KMS-11 (cell line): ENCODE measurements at regions not wholly inside any gene's neighbourhood (a gene's known extent, or its start where the extent isn't known, plus 50 kb on each side); places are given as distances from the start of the nearest gene placed in this dataset.

ENCODE experiments used
- H2AFZ ChIP-seq: fragments of 200-600 bp; sonication (generic); 2 replicates; pipeline ENCODE4 v1.6.1; 2016; ENCODE audit warnings: antibody characterized with exemption, mixed run types, low read depth
- H3K27ac ChIP-seq: fragments of 200-600 bp; sonication (generic); 2 replicates; pipeline ENCODE4 v1.6.1; 2016; ENCODE audit warnings: mild to moderate bottlenecking, mixed run types
- H3K27me3 ChIP-seq: fragments of 200-600 bp; sonication (generic); 2 replicates; pipeline ENCODE4 v1.6.1; 2017; ENCODE audit warnings: mild to moderate bottlenecking, low read depth, mixed run types, moderate library complexity; ENCODE audit not compliant: insufficient read depth
- H3K36me3 ChIP-seq: fragments of 200-600 bp; sonication (generic); 2 replicates; pipeline ENCODE4 v1.6.1; 2017; ENCODE audit warnings: mild to moderate bottlenecking, mixed run types; ENCODE audit not compliant: insufficient read depth
- H3K4me1 ChIP-seq: fragments of 200-600 bp; sonication (generic); 2 replicates; pipeline ENCODE4 v1.6.1; 2016; ENCODE audit warnings: mild to moderate bottlenecking, low read depth, mixed run types; ENCODE audit not compliant: poor library complexity, severe bottlenecking
- H3K4me2 ChIP-seq: fragments of 200-600 bp; sonication (generic); 2 replicates; pipeline ENCODE4 v1.7.0; 2016; ENCODE audit warnings: mild to moderate bottlenecking, mixed run types
- H3K4me3 ChIP-seq: fragments of 200-600 bp; sonication (generic); IDR thresholded peaks from 2 replicates; pipeline ENCODE4 v1.6.1; 2017; ENCODE audit warnings: low read depth, low read length, mixed read lengths; ENCODE audit not compliant: insufficient read depth
- H3K79me2 ChIP-seq: fragments of 200-600 bp; sonication (generic); 2 replicates; pipeline ENCODE4 v1.6.1; 2016; ENCODE audit warnings: low read depth, mixed run types; ENCODE audit not compliant: insufficient read depth
- H3K9ac ChIP-seq: fragments of 200-600 bp; sonication (generic); 2 replicates; pipeline ENCODE4 v1.6.1; 2016; ENCODE audit warnings: mild to moderate bottlenecking, mixed run types
- H4K20me1 ChIP-seq: fragments of 200-600 bp; sonication (generic); 2 replicates; pipeline ENCODE4 v1.6.1; 2016; ENCODE audit warnings: mild to moderate bottlenecking, mixed run types; ENCODE audit not compliant: insufficient read depth
- TF ChIP-seq, protein P1 (sequence below): fragments of 200-600 bp; sonication (generic); conservative IDR thresholded peaks from 2 replicates; pipeline ENCODE4 v1.6.1; 2017; ENCODE audit warnings: low read depth, mild to moderate bottlenecking, antibody characterized with exemption, low read length, moderate library complexity, mixed read lengths

DNA sequence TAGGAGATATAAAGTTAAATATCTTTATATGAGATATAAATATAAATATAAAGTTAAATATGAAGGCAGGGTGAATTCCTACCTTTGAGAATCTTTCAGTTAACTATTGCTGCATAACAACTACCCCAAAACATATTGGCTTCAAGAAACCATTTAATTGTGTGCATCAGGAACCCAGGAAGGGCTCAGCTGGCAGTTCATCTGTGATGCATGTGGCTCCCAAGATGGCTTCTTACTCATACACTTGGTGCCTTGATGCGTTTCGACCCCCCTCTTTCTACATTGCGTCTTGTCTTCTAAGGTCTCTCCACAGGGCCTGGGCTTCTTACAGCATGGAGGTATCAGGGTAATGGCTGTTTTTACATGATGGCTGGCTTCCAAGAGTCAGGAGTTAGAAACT is 253.9 kb upstream of the CRY1 start:
- no peak overlapping the region for H3K27ac ChIP-seq
- H3K79me2 ChIP-seq, result no peaks in the 10 kb centered on the region
- no peak overlapping the region for H2AFZ ChIP-seq
- H3K4me3 ChIP-seq, result no peak overlapping the region
- H3K27me3 ChIP-seq, result no peaks in the 10 kb centered on the region
- H3K4me2 ChIP-seq, result no peak overlapping the region
- no peaks in the 10 kb centered on the region for H4K20me1 ChIP-seq
- TF ChIP-seq, protein P1, sequence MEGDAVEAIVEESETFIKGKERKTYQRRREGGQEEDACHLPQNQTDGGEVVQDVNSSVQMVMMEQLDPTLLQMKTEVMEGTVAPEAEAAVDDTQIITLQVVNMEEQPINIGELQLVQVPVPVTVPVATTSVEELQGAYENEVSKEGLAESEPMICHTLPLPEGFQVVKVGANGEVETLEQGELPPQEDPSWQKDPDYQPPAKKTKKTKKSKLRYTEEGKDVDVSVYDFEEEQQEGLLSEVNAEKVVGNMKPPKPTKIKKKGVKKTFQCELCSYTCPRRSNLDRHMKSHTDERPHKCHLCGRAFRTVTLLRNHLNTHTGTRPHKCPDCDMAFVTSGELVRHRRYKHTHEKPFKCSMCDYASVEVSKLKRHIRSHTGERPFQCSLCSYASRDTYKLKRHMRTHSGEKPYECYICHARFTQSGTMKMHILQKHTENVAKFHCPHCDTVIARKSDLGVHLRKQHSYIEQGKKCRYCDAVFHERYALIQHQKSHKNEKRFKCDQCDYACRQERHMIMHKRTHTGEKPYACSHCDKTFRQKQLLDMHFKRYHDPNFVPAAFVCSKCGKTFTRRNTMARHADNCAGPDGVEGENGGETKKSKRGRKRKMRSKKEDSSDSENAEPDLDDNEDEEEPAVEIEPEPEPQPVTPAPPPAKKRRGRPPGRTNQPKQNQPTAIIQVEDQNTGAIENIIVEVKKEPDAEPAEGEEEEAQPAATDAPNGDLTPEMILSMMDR, result no peak
- H3K4me1 ChIP-seq, result no peaks in the 10 kb centered on the region
- no peak overlapping the region for H3K9ac ChIP-seq
- H3K36me3 ChIP-seq, result no peaks in the 10 kb centered on the region

DNA sequence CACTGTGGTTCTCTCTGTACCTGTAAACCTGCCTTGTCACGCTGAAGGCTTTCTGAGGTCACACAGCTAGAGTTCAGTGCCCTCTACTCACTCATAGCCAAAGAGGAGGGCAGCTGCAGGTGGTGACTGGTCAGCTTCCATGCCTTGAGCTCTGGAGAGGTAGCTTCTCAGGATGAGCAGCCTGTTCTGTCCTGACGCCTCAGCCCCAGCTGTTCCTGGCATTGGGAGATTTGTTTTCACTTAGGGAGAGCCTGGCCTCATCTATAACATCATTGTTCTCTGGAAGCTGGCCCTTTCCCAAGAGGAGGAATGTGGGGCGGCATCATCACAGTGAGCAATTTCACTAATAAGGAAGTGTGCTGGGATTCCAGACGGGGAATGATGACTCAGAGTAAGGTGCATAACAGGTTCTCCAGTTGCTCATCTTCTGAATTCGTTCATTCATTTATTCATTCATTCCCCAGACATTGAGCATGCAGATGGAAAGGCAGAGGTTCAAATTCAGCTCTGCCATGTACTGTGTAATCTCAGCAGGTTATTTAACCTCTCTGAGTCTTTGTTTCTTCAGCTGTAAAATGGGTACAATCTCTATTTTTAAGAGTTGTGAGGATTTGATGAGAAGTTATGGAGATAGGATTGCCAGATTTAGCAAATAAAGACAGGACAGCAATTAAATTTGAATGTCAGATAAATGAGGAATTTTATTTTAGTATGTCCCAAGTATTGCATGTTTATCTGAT is 255.8 kb upstream of the CRY1 start:
- no peak overlapping the region for H3K4me2 ChIP-seq
- no peaks in the 10 kb centered on the region for H3K4me1 ChIP-seq
- no peak overlapping the region for H3K4me3 ChIP-seq
- no peak overlapping the region for H3K9ac ChIP-seq
- H3K27ac ChIP-seq, result no peak overlapping the region
- no peaks in the 10 kb centered on the region for H3K27me3 ChIP-seq
- no peaks in the 10 kb centered on the region for H3K36me3 ChIP-seq
- TF ChIP-seq, protein P1, result no peak
- H2AFZ ChIP-seq, result no peak overlapping the region
- no peaks in the 10 kb centered on the region for H4K20me1 ChIP-seq
- H3K79me2 ChIP-seq, result no peaks in the 10 kb centered on the region

DNA sequence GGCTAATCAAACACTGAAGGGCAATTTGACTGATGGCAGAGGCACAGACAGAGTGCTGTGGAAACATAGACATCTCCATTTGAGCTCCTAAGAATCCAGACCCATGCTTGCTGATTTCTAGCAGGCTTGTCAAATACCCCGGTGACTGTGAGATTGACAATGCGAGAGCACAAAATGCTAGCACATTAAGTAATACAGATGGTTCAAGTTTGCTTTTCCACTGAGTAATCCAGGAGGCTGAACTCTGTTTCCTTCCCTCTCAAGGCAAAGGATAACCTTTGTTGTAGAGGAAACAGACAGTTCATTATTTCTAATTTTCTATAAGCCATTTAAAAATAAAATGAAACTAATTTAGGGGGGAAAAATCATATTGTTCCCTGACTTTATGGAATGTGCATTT is 256.5 kb upstream of the CRY1 start:
- TF ChIP-seq, protein P1, result no peak
- no peaks in the 10 kb centered on the region for H3K27me3 ChIP-seq
- H2AFZ ChIP-seq, result no peak overlapping the region
- H3K9ac ChIP-seq, result no peak overlapping the region
- no peaks in the 10 kb centered on the region for H4K20me1 ChIP-seq
- H3K36me3 ChIP-seq, result no peaks in the 10 kb centered on the region
- H3K4me2 ChIP-seq, result no peak overlapping the region
- no peak overlapping the region for H3K4me3 ChIP-seq
- H3K79me2 ChIP-seq, result no peaks in the 10 kb centered on the region
- H3K27ac ChIP-seq, result no peak overlapping the region
- no peaks in the 10 kb centered on the region for H3K4me1 ChIP-seq

DNA sequence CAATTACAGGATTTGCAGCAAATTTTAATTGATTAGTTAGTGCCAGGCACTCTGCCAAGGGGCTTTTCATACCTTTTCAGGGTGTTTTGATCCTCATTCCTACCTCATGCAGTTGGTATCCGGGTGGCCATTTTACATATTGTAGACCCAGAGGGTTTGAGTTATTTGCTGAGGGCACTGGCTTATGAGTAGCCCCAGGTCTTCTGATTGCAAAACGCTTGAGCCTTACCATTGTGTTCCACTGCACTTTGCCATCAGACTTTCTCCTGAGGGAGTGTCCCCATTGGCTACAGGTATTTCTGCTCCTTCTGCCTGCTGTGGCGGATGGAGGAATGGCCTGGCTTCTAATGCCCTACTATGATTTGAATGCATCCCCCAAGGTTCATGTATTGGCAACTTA is 257.8 kb upstream of the CRY1 start:
- Histone ChIP-seq H3K27me3 (no peaks in the 10 kb centered on the region), H3K36me3 (no peaks in the 10 kb centered on the region), H3K9ac (no peak overlapping the region), H3K79me2 (no peaks in the 10 kb centered on the region), H3K4me3 (no peak overlapping the region), H2AFZ (no peak overlapping the region), H3K27ac (no peak overlapping the region), H4K20me1 (no peaks in the 10 kb centered on the region), H3K4me1 (no peaks in the 10 kb centered on the region), H3K4me2 (no peak overlapping the region)
- TF ChIP-seq, protein P1, result no peak
